Right renal cortex interstitium (tissue), 3 donors: ENCODE measurements at regions not wholly inside any gene's neighbourhood (a gene's known extent, or its start where the extent isn't known, plus 50 kb on each side); places are given as distances from the start of the nearest gene placed in this dataset.

ENCODE experiments used
- DNase-seq, 3 donors: peaks; one replicate each; pipeline ENCODE4 v3.0.0-alpha.2; 2013; ENCODE audit warnings: low read depth in 3 of 3, low spot score in 2 of 3

- DNase-seq = no peak
Measured at GRCh38 chr5:105587963-105588662, 2025.5 kb upstream of the NUDT12 start.

GRCh38 chr5:105581988-105582690 is 2019.5 kb upstream of the NUDT12 start:
- DNase-seq = no peak

GRCh38 chr5:105573575-105573974 is 2011.0 kb upstream of the NUDT12 start:
- no peak for DNase-seq

- DNase-seq = no peak
Measured at GRCh38 chr5:105565531-105565930, 2002.9 kb upstream of the NUDT12 start.

- DNase-seq = no peak
Measured at GRCh38 chr5:105563842-105564241, 2001.3 kb upstream of the NUDT12 start.

- no peak for DNase-seq
Measured at GRCh38 chr5:105554568-105555169, 1992.1 kb upstream of the NUDT12 start.

- DNase-seq = no peak
Measured at GRCh38 chr5:105544300-105544699, 1981.7 kb upstream of the NUDT12 start.

- DNase-seq = no peak
Measured at GRCh38 chr5:105536675-105537074, 1974.1 kb upstream of the NUDT12 start.

- DNase-seq = no peak
Measured at GRCh38 chr5:105530716-105531261, 1968.2 kb upstream of the NUDT12 start.

- DNase-seq = no peak
Measured at GRCh38 chr5:105529851-105530250, 1967.3 kb upstream of the NUDT12 start.

GRCh38 chr5:105508519-105508918 is 1945.9 kb upstream of the NUDT12 start:
- no peak for DNase-seq

- no peak for DNase-seq
Measured at GRCh38 chr5:105506692-105507277, 1944.2 kb upstream of the NUDT12 start.

- no peak for DNase-seq
Measured at GRCh38 chr5:105503950-105504349, 1941.4 kb upstream of the NUDT12 start.

- no peak for DNase-seq
Measured at GRCh38 chr5:105501315-105501714, 1938.7 kb upstream of the NUDT12 start.

- DNase-seq = no peak
Measured at GRCh38 chr5:105475401-105475800, 1912.8 kb upstream of the NUDT12 start.

- no peak for DNase-seq
Measured at GRCh38 chr5:105462377-105462776, 1899.8 kb upstream of the NUDT12 start.

- DNase-seq = no peak
Measured at GRCh38 chr5:105460721-105461120, 1898.1 kb upstream of the NUDT12 start.

- no peak for DNase-seq
Measured at GRCh38 chr5:105453216-105453807, 1890.7 kb upstream of the NUDT12 start.

GRCh38 chr5:105448271-105448670 is 1885.7 kb upstream of the NUDT12 start:
- no peak for DNase-seq

- DNase-seq = no peak
Measured at GRCh38 chr5:105430516-105430915, 1867.9 kb upstream of the NUDT12 start.
